Panc1 (cell line): ENCODE measurements at regions not wholly inside any gene's neighbourhood (a gene's known extent, or its start where the extent isn't known, plus 50 kb on each side); places are given as distances from the start of the nearest gene placed in this dataset.

Experiments
- ATAC-seq: fragments of 200-7000 bp; cut with Tn5 transposase; 2 replicates; pipeline ENCODE4 v1.9.1; 2020; ENCODE audit warnings: mild to moderate bottlenecking, moderate library complexity
- BruUV-seq: library from RNA; stranded (reverse); fragments of 400-500 nt; replicated peaks from 2 replicates; lab custom pipeline; 2021; lab: Mats Ljungman, UMichigan
- CTCF ChIA-PET: fragments of 300-600 bp; sonication (Branson Sonifier 250); formaldehyde crosslinking; loops from one replicate; lab custom pipeline; 2022; ENCODE audit warnings: antibody characterized with exemption; lab: Charles Lee
- POLR2A ChIA-PET: fragments of 300-600 bp; sonication (Branson Sonifier 250); formaldehyde crosslinking; loops from one replicate; lab custom pipeline; 2022; ENCODE audit warnings: antibody characterized with exemption; lab: Charles Lee
- DNase-seq: peaks from one replicate; pipeline ENCODE4 v3.0.0-alpha.2; 2010; ENCODE audit warnings: low read depth, low spot score
- H3K27ac ChIP-seq: 2 replicates; pipeline ENCODE4 v1.5.1; 2011; ENCODE audit warnings: mild to moderate bottlenecking, low read length, inconsistent platforms
- H3K27me3 ChIP-seq: fragments of 200-500 bp; sonication (Bioruptor generic); 2 replicates; pipeline ENCODE4 v1.6.0; 2014; ENCODE audit warnings: low read length, inconsistent platforms; ENCODE audit not compliant: control insufficient read depth, insufficient read depth
- H3K36me3 ChIP-seq: fragments of 200-500 bp; sonication (Bioruptor generic); 2 replicates; pipeline ENCODE4 v1.5.1; 2014; ENCODE audit warnings: inconsistent platforms, mild to moderate bottlenecking, low read length, moderate library complexity; ENCODE audit not compliant: control insufficient read depth, insufficient read depth
- H3K4me1 ChIP-seq: 2 replicates; pipeline ENCODE4 v1.5.1; 2011; ENCODE audit warnings: inconsistent platforms, mild to moderate bottlenecking, low read length, moderate library complexity; ENCODE audit not compliant: control insufficient read depth, insufficient read depth
- H3K4me3 ChIP-seq, 2 experiments: 2 replicates each; pipeline ENCODE4 v1.5.1; 2011 to 2012; ENCODE audit warnings: low read depth in 2 of 2, low read length in 2 of 2, mild to moderate bottlenecking in 2 of 2, inconsistent platforms in 1 of 2, moderate library complexity in 1 of 2
- H3K9me3 ChIP-seq: fragments of 200-500 bp; sonication (Bioruptor generic); 2 replicates; pipeline ENCODE4 v1.5.1; 2014; ENCODE audit warnings: low read depth, mild to moderate bottlenecking, inconsistent platforms, low read length, moderate library complexity; ENCODE audit not compliant: control insufficient read depth, insufficient read depth
- POLR2AphosphoS5 ChIP-seq: IDR thresholded peaks from 2 replicates; pipeline ENCODE4 v1.6.1; 2012; ENCODE audit warnings: mild to moderate bottlenecking, low read depth, low read length, moderate library complexity
- SIN3A ChIP-seq: IDR thresholded peaks from 2 replicates; pipeline ENCODE4 v1.6.1; 2012; ENCODE audit warnings: low read depth, mild to moderate bottlenecking, low read length, moderate library complexity, borderline replicate concordance; ENCODE audit not compliant: insufficient read depth
- TCF7L2 ChIP-seq: IDR thresholded peaks from 2 replicates; pipeline ENCODE4 v1.6.1; 2011; ENCODE audit warnings: mild to moderate bottlenecking, low read depth, low read length, inconsistent platforms
- in situ Hi-C: cut with HindIII; loops from 2 replicates; pipeline ENCODE4 v1.10.0; 2016; ENCODE audit warnings: low sequenced_read_pairs, low pct_unique_long_range_greater_than_20kb
- intact Hi-C: fragments of 100-400 bp; cut with micrococcal nuclease; formaldehyde crosslinking; loops from one replicate; pipeline ENCODE4 v1.10.0; 2022; ENCODE audit not compliant: unreplicated experiment
- TF ChIP-seq, protein P1 (sequence below): fragments of 450-650 bp; IDR thresholded peaks from 2 replicates; pipeline ENCODE4 v1.5.1; 2017; ENCODE audit warnings: mild to moderate bottlenecking
- TF ChIP-seq, protein P2 (sequence below), 2 experiments: IDR thresholded peaks; 2 replicates each; pipeline ENCODE4 v1.6.1; 2011 to 2012; ENCODE audit warnings: low read depth in 2 of 2, control low read depth in 1 of 2, low read length in 1 of 2, mild to moderate bottlenecking in 1 of 2, moderate library complexity in 1 of 2; ENCODE audit not compliant: insufficient read depth in 1 of 2

DNA sequence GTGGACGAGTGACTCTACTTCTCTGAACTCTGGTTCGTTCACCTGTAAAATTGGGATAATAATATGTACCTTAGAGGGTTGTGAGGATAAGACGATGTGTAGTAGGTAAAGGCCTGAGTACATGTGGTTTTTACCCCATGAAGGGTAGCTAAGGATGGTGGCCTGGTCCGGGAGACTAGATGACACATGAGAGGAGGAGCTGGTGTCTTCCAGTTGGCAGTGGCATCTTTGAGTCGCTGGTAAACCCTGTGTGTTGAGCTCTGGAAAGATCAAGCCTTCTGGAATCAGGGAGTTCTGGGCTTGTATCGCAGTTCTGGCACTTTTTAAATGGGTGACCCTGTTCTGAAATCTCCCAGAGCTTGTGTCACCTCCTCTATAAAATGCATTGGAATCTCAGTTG is 166.4 kb upstream of the ZNF618 start:
- DNase-seq (no peak), ATAC-seq (no peak)
- Histone ChIP-seq H3K4me3 (no peak overlapping the region), H3K36me3 (no peaks in the 10 kb centered on the region), H3K27me3 (no peaks in the 10 kb centered on the region), H3K9me3 (no peaks in the 10 kb centered on the region), H3K4me1 (no peaks in the 10 kb centered on the region), H3K27ac (no peak overlapping the region)
- CTCF ChIA-PET, result no interaction called here
- TF ChIP-seq POLR2AphosphoS5, result no peak
- TF ChIP-seq, protein P1, sequence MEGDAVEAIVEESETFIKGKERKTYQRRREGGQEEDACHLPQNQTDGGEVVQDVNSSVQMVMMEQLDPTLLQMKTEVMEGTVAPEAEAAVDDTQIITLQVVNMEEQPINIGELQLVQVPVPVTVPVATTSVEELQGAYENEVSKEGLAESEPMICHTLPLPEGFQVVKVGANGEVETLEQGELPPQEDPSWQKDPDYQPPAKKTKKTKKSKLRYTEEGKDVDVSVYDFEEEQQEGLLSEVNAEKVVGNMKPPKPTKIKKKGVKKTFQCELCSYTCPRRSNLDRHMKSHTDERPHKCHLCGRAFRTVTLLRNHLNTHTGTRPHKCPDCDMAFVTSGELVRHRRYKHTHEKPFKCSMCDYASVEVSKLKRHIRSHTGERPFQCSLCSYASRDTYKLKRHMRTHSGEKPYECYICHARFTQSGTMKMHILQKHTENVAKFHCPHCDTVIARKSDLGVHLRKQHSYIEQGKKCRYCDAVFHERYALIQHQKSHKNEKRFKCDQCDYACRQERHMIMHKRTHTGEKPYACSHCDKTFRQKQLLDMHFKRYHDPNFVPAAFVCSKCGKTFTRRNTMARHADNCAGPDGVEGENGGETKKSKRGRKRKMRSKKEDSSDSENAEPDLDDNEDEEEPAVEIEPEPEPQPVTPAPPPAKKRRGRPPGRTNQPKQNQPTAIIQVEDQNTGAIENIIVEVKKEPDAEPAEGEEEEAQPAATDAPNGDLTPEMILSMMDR, result no peak
- no peak for TF ChIP-seq TCF7L2
- TF ChIP-seq SIN3A, result no peak
- TF ChIP-seq, protein P2, sequence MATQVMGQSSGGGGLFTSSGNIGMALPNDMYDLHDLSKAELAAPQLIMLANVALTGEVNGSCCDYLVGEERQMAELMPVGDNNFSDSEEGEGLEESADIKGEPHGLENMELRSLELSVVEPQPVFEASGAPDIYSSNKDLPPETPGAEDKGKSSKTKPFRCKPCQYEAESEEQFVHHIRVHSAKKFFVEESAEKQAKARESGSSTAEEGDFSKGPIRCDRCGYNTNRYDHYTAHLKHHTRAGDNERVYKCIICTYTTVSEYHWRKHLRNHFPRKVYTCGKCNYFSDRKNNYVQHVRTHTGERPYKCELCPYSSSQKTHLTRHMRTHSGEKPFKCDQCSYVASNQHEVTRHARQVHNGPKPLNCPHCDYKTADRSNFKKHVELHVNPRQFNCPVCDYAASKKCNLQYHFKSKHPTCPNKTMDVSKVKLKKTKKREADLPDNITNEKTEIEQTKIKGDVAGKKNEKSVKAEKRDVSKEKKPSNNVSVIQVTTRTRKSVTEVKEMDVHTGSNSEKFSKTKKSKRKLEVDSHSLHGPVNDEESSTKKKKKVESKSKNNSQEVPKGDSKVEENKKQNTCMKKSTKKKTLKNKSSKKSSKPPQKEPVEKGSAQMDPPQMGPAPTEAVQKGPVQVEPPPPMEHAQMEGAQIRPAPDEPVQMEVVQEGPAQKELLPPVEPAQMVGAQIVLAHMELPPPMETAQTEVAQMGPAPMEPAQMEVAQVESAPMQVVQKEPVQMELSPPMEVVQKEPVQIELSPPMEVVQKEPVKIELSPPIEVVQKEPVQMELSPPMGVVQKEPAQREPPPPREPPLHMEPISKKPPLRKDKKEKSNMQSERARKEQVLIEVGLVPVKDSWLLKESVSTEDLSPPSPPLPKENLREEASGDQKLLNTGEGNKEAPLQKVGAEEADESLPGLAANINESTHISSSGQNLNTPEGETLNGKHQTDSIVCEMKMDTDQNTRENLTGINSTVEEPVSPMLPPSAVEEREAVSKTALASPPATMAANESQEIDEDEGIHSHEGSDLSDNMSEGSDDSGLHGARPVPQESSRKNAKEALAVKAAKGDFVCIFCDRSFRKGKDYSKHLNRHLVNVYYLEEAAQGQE (IDR thresholded peaks at IDR 0.05; ENCODE audit: insufficient read depth in 1 of 2, low read depth in 2 of 2, low read length in 1 of 2), result no peak
- intact Hi-C loops (no loop called here), in situ Hi-C loops (no loop called here)
- no TSS peak for BruUV-seq
- POLR2A ChIA-PET, result no interaction called here

DNA sequence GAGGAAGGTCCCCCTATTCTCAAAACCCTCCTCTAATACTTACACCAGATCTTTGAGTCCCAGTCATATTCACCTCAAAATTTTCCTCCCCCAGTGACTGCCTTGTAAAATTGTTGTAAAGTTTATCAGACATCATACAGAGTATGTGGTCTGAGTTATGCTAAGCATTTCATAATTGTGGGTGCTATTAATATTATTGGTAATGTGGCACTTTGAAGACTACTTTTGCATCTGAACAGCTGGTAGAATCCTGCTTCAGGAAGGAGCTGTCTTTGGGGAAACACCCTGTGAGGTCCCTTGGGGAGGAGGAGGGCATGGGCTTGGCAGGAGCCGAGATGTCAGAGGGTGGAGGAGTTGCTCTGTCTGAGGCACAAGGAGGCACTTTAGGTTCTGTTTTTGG is 164.9 kb upstream of the ZNF618 start:
- intact Hi-C loops, result no loop called here
- POLR2A ChIA-PET, result no interaction called here
- Histone ChIP-seq H3K9me3 (no peaks in the 10 kb centered on the region), H3K36me3 (no peaks in the 10 kb centered on the region), H3K27me3 (no peaks in the 10 kb centered on the region), H3K4me3 (no peak overlapping the region), H3K4me1 (no peaks in the 10 kb centered on the region), H3K27ac (no peak overlapping the region)
- TF ChIP-seq, protein P1, result no peak
- TF ChIP-seq, protein P2 (IDR thresholded peaks at IDR 0.05; ENCODE audit: insufficient read depth in 1 of 2, low read depth in 2 of 2, low read length in 1 of 2), result no peak
- TF ChIP-seq TCF7L2 (no peak), POLR2AphosphoS5 (no peak), SIN3A (no peak)
- BruUV-seq, result no TSS peak
- ATAC-seq (no peak), DNase-seq (no peak)
- in situ Hi-C loops, result no loop called here
- CTCF ChIA-PET, result no interaction called here
